Type B pancreatic cell (in vitro differentiated cells): ENCODE measurements at regions not wholly inside any gene's neighbourhood (a gene's known extent, or its start where the extent isn't known, plus 50 kb on each side); places are given as distances from the start of the nearest gene placed in this dataset.

Experiments used
- DNase-seq: peaks from one replicate; pipeline ENCODE4 v3.0.0; 2021; ENCODE audit warnings: mixed read lengths; ENCODE audit not compliant: unreplicated experiment; ENCODE audit errors: extremely low spot score
- H3K27ac Mint-ChIP-seq: 2 replicates; pipeline ENCODE4 v1.8.0; 2021; ENCODE audit warnings: mild to moderate bottlenecking, mixed read lengths
- H3K27me3 Mint-ChIP-seq: 2 replicates; pipeline ENCODE4 v1.8.0; 2021; ENCODE audit warnings: mixed read lengths
- H3K36me3 Mint-ChIP-seq: 2 replicates; pipeline ENCODE4 v1.8.0; 2021; ENCODE audit warnings: mixed read lengths
- H3K4me1 Mint-ChIP-seq: one replicate; pipeline ENCODE4 v1.8.0; 2021; ENCODE audit warnings: mixed read lengths; ENCODE audit not compliant: unreplicated experiment
- H3K4me3 Mint-ChIP-seq: 2 replicates; pipeline ENCODE4 v1.8.0; 2021; ENCODE audit warnings: mild to moderate bottlenecking, mixed read lengths
- H3K9me3 Mint-ChIP-seq: 2 replicates; pipeline ENCODE4 v1.8.0; 2021; ENCODE audit warnings: mixed read lengths
- TF ChIP-seq, protein P1 (sequence below): fragments of 200-600 bp; sonication (generic); conservative IDR thresholded peaks from 2 replicates; pipeline ENCODE4 v1.5.0; 2021; ENCODE audit warnings: antibody characterized with exemption, mild to moderate bottlenecking

DNA sequence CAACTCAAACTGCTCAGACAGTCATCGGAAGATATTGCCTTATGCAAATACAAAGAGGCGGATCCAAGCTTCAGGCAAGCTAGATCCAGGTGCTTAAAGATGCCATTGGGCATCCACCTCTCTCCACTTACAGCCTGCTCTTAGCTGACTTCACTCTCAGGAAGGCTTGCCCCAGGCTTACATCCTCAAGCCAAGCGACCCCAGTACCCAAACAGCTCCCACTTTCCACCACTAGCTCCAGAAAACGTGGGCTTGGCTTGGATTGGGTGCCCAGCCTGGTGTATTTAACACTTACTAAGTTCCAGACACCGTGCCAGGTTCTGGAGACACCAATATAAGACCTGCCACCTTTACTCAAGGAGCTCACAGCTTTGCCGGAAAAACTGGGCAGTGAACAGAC is 142.1 kb upstream of the VSTM2B start:
- no peak for DNase-seq
- TF ChIP-seq, protein P1, sequence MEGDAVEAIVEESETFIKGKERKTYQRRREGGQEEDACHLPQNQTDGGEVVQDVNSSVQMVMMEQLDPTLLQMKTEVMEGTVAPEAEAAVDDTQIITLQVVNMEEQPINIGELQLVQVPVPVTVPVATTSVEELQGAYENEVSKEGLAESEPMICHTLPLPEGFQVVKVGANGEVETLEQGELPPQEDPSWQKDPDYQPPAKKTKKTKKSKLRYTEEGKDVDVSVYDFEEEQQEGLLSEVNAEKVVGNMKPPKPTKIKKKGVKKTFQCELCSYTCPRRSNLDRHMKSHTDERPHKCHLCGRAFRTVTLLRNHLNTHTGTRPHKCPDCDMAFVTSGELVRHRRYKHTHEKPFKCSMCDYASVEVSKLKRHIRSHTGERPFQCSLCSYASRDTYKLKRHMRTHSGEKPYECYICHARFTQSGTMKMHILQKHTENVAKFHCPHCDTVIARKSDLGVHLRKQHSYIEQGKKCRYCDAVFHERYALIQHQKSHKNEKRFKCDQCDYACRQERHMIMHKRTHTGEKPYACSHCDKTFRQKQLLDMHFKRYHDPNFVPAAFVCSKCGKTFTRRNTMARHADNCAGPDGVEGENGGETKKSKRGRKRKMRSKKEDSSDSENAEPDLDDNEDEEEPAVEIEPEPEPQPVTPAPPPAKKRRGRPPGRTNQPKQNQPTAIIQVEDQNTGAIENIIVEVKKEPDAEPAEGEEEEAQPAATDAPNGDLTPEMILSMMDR: no peak
- H3K4me1 Mint-ChIP-seq: peaks cover 23% of the 10 kb centered on the region
- H3K36me3 Mint-ChIP-seq: no peaks in the 10 kb centered on the region
- H3K4me3 Mint-ChIP-seq: no peak overlapping the region
- H3K27me3 Mint-ChIP-seq: peaks cover 63% of the 10 kb centered on the region
- no peaks in the 10 kb centered on the region for H3K9me3 Mint-ChIP-seq
- no peak overlapping the region for H3K27ac Mint-ChIP-seq

DNA sequence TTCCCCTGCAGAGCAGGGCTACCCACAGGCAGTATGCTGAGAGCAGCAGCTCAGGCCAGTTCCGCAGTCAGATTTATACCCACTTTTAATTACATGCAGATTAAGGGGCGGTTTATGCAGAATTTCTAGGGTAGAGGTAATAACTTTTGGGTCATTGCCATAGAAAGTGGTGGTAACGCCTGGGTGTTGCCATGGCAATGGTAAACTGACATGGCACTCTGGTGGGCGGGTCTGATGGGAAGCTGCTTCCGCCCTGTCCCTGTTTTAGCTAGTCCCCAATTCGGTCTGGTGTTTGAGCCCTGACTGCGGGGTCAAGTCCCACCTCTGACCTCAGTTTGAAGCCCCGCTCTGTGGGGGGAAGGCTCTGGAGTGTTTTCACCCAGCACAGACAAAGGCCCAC is 141.1 kb upstream of the VSTM2B start:
- no peaks in the 10 kb centered on the region for H3K36me3 Mint-ChIP-seq
- H3K9me3 Mint-ChIP-seq: no peaks in the 10 kb centered on the region
- no peak overlapping the region for H3K4me3 Mint-ChIP-seq
- TF ChIP-seq, protein P1: no peak
- peaks cover 55% of the 10 kb centered on the region for H3K27me3 Mint-ChIP-seq
- no peak for DNase-seq
- H3K27ac Mint-ChIP-seq: no peak overlapping the region
- peaks cover 17% of the 10 kb centered on the region for H3K4me1 Mint-ChIP-seq

DNA sequence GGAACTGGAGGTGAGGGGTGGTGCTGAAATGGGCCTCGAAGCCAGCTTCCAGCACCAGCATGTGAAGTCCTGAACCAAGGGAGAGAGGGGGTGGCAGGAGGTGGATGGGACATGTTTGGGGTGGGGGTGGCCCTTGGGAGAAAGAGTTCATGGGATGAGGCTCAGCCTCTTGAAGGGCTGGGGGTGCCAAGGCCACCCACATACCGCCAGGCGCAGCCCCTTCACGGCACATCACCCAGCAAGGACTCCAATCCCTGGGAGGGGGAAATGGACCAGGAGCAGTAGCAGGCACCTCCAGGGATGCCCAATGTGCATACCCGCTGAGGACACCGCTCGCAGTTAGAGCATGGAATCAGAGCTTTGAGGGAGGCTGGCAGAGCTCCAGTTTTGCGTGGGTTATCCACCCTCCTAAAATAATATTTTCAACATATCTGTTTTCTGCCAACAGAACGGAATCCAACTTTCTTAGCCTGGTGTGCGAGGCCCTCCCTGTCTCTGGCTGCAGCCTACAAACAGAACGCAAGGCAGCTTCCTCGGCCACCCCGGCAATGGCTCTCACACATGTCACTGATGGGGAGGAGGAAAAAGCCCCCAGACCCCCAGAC is 140.5 kb upstream of the VSTM2B start:
- Mint-ChIP-seq H3K36me3 (no peaks in the 10 kb centered on the region), H3K9me3 (no peaks in the 10 kb centered on the region), H3K4me3 (no peak overlapping the region), H3K27me3 (peaks cover 54% of the 10 kb centered on the region), H3K27ac (no peak overlapping the region), H3K4me1 (peaks cover 11% of the 10 kb centered on the region)
- TF ChIP-seq, protein P1: no peak
- no peak for DNase-seq

DNA sequence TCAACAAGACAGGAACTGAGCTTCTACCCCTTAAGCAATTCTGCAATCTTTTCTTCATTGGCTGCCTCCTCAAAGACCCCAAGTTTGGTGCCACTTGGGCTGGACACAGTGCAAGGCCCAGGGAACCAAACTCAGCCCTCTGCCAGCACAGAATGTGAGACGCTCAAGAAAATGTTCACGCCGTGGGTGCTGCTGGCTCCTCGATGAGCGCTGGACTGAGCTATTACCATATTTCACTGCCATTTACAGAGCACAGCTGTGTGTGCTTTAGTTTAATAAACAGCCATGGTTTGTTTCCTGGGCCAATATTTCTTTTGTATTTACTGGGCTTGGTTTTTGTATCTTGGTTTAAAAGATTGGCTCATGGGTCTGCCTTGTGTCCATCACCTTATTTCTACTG is 138.8 kb upstream of the VSTM2B start:
- peaks cover 10% of the 10 kb centered on the region for H3K4me1 Mint-ChIP-seq
- TF ChIP-seq, protein P1: no peak
- H3K36me3 Mint-ChIP-seq: no peaks in the 10 kb centered on the region
- DNase-seq: no peak
- no peak overlapping the region for H3K4me3 Mint-ChIP-seq
- no peak overlapping the region for H3K27ac Mint-ChIP-seq
- peaks cover 48% of the 10 kb centered on the region for H3K27me3 Mint-ChIP-seq
- H3K9me3 Mint-ChIP-seq: peaks cover 9% of the 10 kb centered on the region

DNA sequence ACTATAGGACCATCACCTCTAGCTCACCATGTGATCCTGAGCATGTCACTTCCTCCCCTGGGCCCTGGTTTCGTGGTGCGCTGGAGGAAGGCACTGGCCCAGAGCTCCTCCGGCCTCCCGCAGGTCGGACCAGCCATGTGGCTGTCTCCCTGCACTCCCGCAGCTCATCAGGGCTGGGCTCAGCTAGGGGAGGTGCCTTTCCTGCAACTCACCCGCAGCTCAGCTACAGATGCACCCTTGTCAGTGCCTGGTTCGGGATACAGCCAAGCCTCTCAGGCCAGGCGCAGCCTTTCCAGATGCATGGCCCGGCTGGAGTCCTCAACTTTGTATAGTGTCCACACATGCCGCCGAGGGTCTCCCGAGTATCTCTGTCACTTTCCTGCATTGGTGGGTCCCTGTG is 138.2 kb upstream of the VSTM2B start:
- Mint-ChIP-seq H3K27ac (no peak overlapping the region), H3K9me3 (peaks cover 9% of the 10 kb centered on the region), H3K36me3 (no peaks in the 10 kb centered on the region), H3K4me3 (no peak overlapping the region), H3K27me3 (peaks cover 42% of the 10 kb centered on the region), H3K4me1 (peaks cover 9% of the 10 kb centered on the region)
- TF ChIP-seq, protein P1: no peak
- DNase-seq: no peak

DNA sequence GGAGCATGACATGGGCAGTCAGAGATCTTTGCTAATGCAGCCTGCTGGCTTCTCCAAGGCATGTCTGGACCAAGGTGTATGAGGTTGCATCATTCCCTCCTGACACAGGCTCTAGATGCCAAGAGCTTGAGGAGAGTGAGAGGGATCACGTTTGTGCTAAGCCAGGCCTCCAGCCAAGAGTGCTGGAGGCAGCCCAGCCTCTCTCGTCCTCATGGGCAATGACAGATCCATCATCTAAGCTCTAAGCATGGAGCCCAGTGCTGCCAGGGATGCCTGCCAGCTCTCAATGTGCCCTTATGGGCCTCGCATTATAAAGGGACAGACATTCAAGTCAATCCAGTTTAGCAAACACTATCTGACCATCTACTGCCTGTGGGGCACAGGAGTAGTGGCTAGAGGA is 136.3 kb upstream of the VSTM2B start:
- Mint-ChIP-seq H3K4me3 (no peak overlapping the region), H3K27ac (no peak overlapping the region), H3K36me3 (no peaks in the 10 kb centered on the region), H3K27me3 (peaks cover 32% of the 10 kb centered on the region), H3K4me1 (peaks cover 2% of the 10 kb centered on the region), H3K9me3 (peaks cover 9% of the 10 kb centered on the region)
- DNase-seq: no peak
- TF ChIP-seq, protein P1: no peak
